Erythroblast (primary cell): ENCODE measurements at regions not wholly inside any gene's neighbourhood (a gene's known extent, or its start where the extent isn't known, plus 50 kb on each side); places are given as distances from the start of the nearest gene placed in this dataset.
"Not testable (repeated sequence)": the region's sequence is repeated elsewhere in the genome, so short reads cannot be mapped to it uniquely, and the experiment has no call there.

Experiments used
- DNase-seq, 2 experiments: peaks; one replicate each; lab custom pipeline; 2025; lab: John Stamatoyannopoulos, UW
- GATA1 ChIP-seq: IDR thresholded peaks from 2 replicates; pipeline ENCODE4 v1.6.1; 2011; ENCODE audit warnings: low read depth, mild to moderate bottlenecking, control low read depth, low read length, moderate library complexity
- POLR2A ChIP-seq: IDR thresholded peaks from 2 replicates; pipeline ENCODE4 v1.6.1; 2011; ENCODE audit warnings: mild to moderate bottlenecking, low read length

DNA sequence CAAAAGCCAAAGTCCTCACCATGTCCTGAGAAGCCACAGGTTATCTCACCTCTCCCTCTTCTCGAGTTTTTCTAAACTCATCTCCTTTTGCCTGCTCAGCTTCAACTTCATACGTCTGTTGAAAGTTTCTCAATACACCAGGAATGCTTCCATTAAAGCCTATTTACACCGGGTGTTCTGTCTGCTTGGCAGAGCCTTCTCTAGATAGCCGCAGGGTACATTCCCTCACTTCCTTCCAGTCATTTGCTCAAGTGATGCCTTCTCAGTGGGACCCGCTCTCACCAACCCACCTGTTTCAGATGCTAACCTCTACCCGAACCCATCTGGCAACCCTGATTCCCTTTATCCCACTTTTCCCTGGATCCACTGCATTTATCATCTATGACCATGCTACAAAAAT lies 257.0 kb upstream of the ADGRL2 start:
- no peak for DNase-seq
- no peak for TF ChIP-seq POLR2A
- TF ChIP-seq GATA1 = no peak

DNA sequence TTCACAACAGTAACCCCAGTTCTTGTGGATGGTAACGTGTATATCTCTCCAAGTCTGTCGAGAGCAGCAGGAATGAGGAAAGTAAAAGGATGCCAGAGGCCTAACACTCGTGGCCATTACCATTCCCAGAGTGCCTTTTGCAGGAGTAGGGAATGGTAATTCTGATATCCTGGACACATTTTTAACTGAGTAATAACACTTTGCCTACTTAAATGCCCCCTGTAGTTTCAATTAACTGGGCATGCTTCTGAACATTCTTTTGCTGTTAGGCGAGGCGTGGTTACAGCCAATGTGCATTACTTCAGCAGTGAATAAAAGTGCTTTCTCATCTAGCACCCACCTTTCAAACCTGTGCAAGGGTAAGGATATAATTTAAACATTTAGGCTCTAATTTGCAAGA lies 258.5 kb upstream of the ADGRL2 start:
- TF ChIP-seq POLR2A = no peak
- no peak for TF ChIP-seq GATA1
- no peak for DNase-seq

DNA sequence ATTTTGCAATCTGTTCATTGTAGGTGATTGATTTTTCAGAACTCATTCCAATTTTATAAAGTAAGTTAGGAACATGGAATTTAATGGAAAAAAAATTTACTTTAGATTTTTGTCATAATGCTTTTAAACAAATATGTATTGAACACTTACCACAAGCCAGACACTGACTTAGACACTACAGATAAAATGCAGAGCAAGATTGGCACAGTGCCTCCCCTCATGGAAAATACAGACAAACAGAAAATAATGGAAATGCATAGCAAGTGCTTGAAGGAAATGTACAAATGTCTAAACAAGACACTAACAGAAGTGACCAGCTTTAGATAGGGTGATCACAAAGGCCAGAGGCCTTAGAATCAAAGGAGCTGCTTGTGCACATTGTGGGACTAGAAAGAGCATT lies 260.5 kb upstream of the ADGRL2 start:
- TF ChIP-seq GATA1 (no peak), POLR2A (no peak)

DNA sequence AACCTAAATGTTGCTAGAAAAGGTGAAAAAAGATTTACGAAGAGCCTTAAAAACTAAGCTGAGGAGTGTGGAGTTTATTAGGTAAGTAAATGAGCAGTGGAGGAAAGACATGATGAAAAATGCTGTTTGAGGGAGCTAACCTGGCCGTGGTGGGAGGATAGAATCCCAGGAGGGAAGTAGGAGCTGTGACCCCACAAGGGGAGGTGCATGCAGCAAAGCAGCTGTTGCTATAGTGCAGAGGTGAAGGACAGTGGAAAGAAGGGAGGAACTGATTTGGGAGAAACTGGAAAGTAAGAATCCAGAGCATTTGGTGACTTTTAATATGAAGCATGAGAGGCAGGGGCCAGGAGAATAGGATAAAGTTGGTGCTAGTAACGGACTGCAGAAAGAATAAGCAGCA lies 271.7 kb upstream of the ADGRL2 start:
- TF ChIP-seq POLR2A (no peak), GATA1 (no peak)
- DNase-seq = no peak

More for the DNA sequence above, 260.5 kb upstream of the ADGRL2 start:
- DNase-seq = no peak

DNA sequence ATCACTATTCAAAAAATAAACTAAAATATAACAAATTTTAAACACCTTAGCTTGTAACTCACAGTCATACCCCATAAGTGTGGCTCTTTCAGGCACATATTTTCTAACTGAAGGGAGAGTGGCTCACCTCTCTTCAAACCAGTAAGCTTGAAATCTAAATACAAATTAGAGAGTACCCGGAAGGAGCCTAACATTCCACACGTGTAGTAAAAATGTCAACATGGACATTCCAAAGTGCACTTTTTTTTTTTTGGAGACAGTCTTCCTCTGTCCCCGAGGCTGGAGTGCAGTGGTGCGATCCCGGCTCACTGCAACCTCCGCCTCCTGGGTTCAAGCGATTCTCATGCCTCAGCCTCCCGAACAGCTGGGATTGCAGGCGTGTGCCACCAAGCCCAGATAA lies 275.6 kb upstream of the ADGRL2 start:
- no peak for DNase-seq
- TF ChIP-seq GATA1 (no peak), POLR2A (no peak)

DNA sequence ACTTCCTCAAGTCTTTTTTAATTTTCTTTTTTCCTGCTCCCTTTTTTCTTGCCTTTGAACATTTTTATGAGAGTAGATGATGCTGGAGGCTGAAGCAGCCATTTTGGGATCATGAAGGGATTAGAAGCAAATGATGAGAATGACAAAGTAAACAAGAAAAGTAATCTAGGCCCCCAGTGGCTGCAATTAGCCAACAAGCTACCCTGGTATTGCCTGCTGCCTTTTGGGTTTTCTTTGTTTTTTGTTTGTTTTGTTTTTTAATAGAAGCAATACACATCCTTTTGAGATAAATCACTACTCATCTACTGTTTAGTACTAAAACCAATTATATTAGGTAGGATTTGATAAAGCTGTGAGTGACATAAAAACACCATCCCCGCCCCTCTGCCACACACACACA lies 280.7 kb upstream of the ADGRL2 start:
- DNase-seq = no peak
- TF ChIP-seq POLR2A (no peak), GATA1 (no peak)

DNA sequence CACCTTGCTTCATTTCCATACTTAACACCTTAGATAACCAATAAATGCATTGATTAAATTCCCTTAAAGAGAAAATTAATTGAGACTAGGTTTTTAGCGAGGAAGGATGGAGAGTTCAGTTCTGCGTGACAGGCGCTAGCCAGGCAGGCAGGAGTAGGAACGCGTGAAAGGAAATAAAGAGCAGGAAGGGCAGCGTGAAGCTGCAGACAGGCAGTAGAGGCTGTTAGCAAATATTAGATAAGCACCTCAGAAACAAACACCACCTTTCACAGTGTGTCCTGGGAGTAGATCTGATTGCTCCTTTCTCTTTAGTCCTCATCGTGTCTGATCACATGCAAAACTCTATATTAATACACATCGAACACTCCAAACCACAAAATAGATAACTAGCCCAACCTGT lies 282.7 kb upstream of the ADGRL2 start:
- no peak for TF ChIP-seq POLR2A
- no peak for TF ChIP-seq GATA1

DNA sequence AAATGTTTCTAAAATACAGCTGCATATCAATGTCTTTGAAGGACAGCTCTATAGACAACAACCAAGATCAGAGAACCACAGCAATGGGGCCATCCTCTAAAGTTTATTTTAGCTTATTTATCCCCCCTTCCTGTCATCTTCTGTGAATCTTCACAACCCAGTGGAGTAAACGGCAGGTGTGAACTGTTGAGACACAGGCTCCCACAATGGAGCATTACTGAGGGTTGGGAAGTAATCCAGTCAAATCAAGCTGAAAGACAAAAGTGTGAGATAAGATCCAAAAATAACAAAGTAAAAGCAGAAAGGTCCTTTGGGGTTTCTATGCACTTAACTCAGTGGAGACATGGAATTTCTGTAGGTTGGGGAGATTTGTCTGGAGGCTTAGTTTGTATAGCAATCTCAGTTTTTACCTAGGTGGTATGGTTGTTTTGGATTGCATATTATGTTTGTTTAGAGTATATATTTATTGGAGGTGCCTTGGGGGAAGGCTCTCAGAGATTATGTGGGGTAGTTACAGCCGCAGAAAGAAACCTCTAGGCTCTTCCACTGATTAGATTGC lies 286.9 kb upstream of the ADGRL2 start:
- no peak for DNase-seq
- no peak for TF ChIP-seq POLR2A
- no peak for TF ChIP-seq GATA1

More for the DNA sequence above, 282.7 kb upstream of the ADGRL2 start:
- no peak for DNase-seq

DNA sequence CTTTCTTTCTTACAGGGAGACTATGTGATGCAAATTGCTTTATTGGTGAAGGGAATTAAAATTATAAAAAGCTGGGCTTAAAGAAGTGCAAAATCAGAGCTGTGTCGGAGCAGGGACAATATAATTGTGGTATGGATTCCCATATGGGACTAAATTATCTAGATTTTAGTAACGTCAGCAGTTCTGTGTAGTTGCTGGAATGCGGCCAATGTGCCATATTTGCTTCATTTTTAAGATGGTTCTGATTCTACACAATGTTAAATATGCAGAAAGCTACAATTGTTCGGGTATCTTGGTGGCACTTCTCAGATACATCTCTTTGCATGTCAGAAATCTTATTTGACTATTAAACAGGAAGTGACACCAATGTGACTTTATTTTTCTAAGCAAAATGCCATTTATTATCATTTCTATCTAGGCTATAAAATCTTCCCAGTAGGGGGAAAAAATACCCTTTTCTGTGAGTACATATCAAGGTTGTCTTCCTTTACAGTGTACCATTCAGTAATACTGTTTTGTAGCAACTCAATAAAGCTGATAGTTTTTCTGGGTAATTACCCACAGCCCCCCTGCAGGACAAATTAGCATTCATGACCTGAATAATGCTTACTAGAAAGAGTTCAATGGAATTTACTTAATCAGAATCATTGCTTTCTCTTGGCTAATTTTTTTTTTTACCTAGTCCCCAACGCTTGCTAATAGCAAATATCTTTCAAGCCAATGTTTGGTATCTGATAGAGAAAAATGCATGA lies 288.3 kb upstream of the ADGRL2 start:
- no peak for DNase-seq
- no peak for TF ChIP-seq GATA1
- TF ChIP-seq POLR2A = no peak

DNA sequence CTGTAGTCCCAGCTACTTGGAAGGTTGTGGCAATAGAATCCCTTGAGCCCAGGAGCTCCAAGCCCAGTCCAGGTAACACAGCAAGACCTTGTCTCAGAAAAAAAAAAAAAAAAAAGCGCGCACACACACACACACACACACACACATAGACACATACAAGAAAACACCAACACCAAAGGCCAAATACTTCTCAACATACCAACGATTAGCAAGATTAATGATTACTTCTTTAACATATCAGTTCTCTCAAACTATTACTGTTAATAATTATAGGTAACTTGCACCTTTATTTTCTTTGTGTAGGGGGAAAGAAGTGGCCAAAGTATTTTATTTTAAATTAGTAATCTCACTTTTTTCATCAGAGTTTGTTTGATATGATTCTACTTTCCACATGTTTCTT lies 289.5 kb upstream of the ADGRL2 start:
- DNase-seq = no peak

DNA sequence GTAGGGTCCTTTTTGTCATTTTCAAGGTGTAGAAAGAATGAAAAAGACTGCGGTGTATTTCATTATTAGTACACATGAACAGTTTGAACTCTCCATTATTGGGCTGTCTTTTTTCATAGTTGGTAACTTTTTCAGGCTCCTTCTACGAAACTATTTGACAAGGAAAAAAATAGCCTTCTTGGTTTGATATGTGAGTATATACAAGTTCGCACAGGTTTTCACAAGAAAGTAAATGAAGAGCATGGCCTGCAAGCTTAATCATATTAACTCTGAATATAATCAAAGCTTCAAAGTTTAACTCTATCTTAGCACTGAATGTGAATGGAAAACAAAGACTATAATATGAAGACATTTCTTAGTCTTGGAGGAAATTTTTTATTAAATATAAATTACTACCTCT lies 290.0 kb upstream of the ADGRL2 start:
- no peak for DNase-seq
- TF ChIP-seq GATA1 (no peak), POLR2A (no peak)

More for the DNA sequence above, 289.5 kb upstream of the ADGRL2 start:
- no peak for TF ChIP-seq GATA1
- TF ChIP-seq POLR2A = no peak

DNA sequence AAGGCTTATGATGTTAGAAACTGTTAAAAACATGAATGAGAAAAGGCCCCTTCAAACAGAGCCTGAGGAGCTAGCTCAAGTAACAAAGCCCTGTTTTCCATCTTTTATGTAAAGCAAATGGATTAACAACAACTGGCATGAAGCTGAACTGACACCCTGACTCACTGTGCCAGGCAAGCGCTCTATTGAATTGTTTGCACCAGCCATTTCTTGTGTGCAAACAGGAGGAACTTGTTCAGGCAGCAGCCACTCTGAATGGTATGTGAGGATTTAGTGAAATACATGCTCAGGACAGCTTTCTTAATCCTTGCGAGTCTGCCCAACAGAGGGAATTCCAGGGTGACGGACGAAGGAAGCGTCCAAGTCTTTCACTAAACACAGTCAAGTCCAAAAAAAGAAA lies 291.1 kb upstream of the ADGRL2 start:
- no peak for TF ChIP-seq POLR2A
- no peak for TF ChIP-seq GATA1
- DNase-seq = no peak

DNA sequence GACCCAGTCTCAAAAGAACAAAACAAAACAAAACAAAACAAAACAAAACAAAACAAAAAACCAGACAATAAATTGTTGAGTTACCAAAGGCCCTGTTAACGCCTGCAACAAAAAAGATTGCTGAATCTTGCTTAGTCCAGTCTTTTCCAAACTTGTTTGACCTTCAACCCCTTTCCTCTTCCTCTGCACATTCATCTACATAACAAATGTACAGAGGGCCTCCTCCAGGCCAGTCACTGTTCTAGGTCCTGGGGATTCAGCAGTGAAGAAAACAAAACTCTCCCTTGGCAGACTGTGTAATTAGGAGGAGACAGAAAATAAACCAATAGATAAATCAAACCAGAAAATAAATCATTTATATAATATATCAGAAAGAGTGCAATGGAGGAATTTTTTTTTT lies 294.0 kb upstream of the ADGRL2 start:
- no peak for DNase-seq
- TF ChIP-seq POLR2A (no peak), GATA1 (no peak)

DNA sequence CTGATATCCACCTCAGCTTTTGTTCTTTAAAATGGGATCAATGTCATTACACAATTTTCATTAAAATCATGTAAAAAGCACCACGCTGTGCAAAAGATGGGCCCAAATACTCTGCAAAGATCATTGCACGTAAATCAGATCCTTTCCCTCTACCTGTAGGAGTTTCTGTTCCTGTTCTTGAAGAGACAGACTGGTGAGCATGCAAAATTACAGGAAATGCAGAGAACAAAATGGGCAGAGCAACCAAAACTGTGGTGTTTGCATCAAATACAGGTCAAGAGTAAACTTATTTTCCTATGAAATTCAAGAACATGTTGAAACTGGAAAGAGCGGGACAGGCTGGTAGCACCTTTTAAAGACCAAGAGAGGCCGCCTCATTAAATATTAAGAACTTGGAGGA lies 294.9 kb upstream of the ADGRL2 start:
- TF ChIP-seq GATA1 = no peak
- DNase-seq = no peak

DNA sequence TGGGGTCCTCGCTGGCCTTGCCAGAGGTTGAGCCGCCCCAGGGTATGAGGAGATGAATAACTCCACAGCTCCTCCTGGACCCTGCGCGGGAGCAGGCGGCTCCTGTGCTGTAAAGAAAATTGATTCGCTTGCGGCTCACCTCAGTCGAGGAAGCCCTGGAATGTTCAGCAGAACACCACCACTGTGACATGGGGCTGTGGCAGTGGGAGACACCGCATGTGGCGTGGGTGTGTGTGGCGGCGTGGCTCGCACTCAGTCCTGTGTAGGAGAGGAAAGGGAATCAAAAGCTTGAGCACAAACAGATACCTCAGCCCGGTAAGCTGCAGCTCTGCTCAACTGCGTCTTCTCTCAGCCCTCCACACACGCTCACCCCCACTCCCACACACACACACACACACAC lies 295.9 kb upstream of the ADGRL2 start:
- not testable (repeated sequence) for DNase-seq

DNA sequence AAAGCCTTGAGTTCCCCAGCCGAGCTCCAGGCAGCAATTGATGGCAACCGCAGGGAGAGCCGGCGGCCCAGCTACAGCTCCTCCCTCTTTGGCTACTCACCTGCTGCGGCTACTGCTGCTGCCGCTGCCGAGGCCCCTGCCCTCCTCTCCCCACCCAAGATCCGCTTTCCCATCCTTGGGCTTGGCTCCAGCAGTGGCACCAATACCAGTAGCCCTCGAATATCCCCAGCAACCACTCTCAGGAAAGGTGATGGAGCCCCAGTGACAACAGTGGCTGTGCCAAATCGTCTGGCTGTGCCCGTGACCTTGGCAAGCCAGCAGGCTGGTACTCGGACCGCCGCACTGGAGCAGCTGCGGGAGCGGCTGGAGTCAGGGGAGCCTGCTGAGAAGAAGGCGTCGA lies 298.0 kb upstream of the ADGRL2 start:
- not testable (repeated sequence) for DNase-seq

DNA sequence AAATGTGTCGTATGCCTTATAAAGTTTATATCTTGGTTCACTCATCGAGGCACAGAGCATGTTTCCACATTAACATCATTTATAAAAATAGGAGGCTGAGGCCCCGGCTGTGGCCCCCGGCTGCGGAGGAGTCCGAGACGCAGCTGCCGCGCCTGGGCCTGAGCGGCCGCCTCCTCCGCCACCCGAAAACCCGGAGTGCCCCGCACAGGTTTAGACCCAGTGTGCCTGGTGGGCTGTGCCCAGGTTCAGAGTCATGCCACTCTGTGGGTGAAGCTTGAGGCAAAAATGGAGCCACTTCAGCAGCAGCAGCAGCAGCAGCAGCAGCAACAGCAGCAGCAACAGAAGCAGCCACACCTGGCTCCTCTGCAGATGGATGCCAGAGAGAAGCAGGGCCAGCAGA lies 299.2 kb upstream of the ADGRL2 start:
- not testable (repeated sequence) for DNase-seq
